Neural progenitor cell (in vitro differentiated cells): ENCODE measurements at regions not wholly inside any gene's neighbourhood (a gene's known extent, or its start where the extent isn't known, plus 50 kb on each side); places are given as distances from the start of the nearest gene placed in this dataset.

Source experiments
- DNase-seq: peaks from one replicate; pipeline ENCODE4 v3.0.0-alpha.2; 2016; ENCODE audit warnings: low spot score
- H2AFZ ChIP-seq: fragments of 200-600 bp; sonication (generic); replicated peaks from 2 replicates; pipeline ENCODE4 v1.6.1; 2016; ENCODE audit warnings: antibody characterized with exemption
- H3F3A ChIP-seq: fragments of 200-600 bp; sonication (generic); 2 replicates; pipeline ENCODE4 v1.6.1; 2016; ENCODE audit warnings: antibody characterized with exemption, low read depth
- H3K27ac ChIP-seq: fragments of 200-600 bp; sonication (generic); 2 replicates; pipeline ENCODE4 v1.5.1; 2016; ENCODE audit warnings: mild to moderate bottlenecking
- H3K27me3 ChIP-seq: fragments of 200-600 bp; sonication (generic); 2 replicates; pipeline ENCODE4 v1.6.1; 2016; ENCODE audit warnings: mild to moderate bottlenecking, moderate library complexity
- H3K36me3 ChIP-seq: fragments of 200-600 bp; sonication (generic); 2 replicates; pipeline ENCODE4 v1.5.1; 2016
- H3K4me1 ChIP-seq: fragments of 200-600 bp; sonication (generic); 2 replicates; pipeline ENCODE4 v1.6.1; 2016; ENCODE audit warnings: mixed run types
- H3K4me2 ChIP-seq: fragments of 200-600 bp; sonication (generic); 2 replicates; pipeline ENCODE4 v1.6.1; 2016
- H3K4me3 ChIP-seq: fragments of 200-600 bp; sonication (generic); 2 replicates; pipeline ENCODE4 v1.5.1; 2016
- H3K79me2 ChIP-seq: fragments of 200-600 bp; sonication (generic); 2 replicates; pipeline ENCODE4 v1.6.1; 2016; ENCODE audit warnings: low read depth
- H3K9ac ChIP-seq: fragments of 200-600 bp; sonication (generic); 2 replicates; pipeline ENCODE4 v1.6.1; 2016
- H3K9me3 ChIP-seq: fragments of 200-600 bp; sonication (generic); 2 replicates; pipeline ENCODE4 v1.5.1; 2016; ENCODE audit warnings: low read depth
- H4K20me1 ChIP-seq: fragments of 200-600 bp; sonication (generic); 2 replicates; pipeline ENCODE4 v1.6.1; 2016; ENCODE audit warnings: low read depth
- H3K27ac Mint-ChIP-seq: 3 replicates; pipeline ENCODE4 v1.8.0; 2021; ENCODE audit warnings: mixed read lengths
- H3K27me3 Mint-ChIP-seq: 2 replicates; pipeline ENCODE4 v1.8.0; 2022; ENCODE audit warnings: low read depth, mild to moderate bottlenecking, inconsistent platforms, moderate library complexity, mixed read lengths; ENCODE audit not compliant: insufficient read depth
- H3K36me3 Mint-ChIP-seq: 3 replicates; pipeline ENCODE4 v1.8.0; 2021; ENCODE audit warnings: mixed read lengths
- H3K4me1 Mint-ChIP-seq: 3 replicates; pipeline ENCODE4 v1.8.0; 2021; ENCODE audit warnings: mixed read lengths
- H3K4me3 Mint-ChIP-seq: 3 replicates; pipeline ENCODE4 v1.8.0; 2021; ENCODE audit warnings: mild to moderate bottlenecking, moderate library complexity, mixed read lengths
- H3K9me3 Mint-ChIP-seq: 3 replicates; pipeline ENCODE4 v1.8.0; 2020; ENCODE audit warnings: mixed read lengths
- EZH2 ChIP-seq: fragments of 200-600 bp; sonication (generic); IDR thresholded peaks from 2 replicates; pipeline ENCODE4 v1.6.1; 2017; ENCODE audit warnings: antibody characterized with exemption, mild to moderate bottlenecking, moderate library complexity
- EZH2phosphoT487 ChIP-seq: fragments of 200-600 bp; sonication (generic); IDR thresholded peaks from 2 replicates; pipeline ENCODE4 v1.6.1; 2017; ENCODE audit warnings: antibody characterized with exemption
- TF ChIP-seq, protein P1 (sequence below): fragments of 200-600 bp; sonication (generic); IDR thresholded peaks from 2 replicates; pipeline ENCODE4 v1.5.1; 2017; ENCODE audit warnings: antibody characterized with exemption, mild to moderate bottlenecking

DNA sequence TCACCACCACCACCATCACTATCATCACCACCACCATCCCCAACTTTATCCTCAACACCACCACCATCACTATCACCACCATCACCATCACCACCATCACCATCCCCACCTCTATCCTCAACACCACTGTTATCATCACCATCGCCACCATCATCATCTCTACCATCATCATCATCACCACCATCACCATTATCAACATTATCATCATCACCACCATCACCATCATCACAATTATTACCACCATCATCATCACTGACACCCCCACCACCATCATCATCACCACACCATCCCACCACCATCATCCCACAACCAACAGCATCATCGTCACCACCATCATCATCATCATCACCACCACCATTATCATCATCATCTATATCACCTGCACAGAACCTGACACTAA lies 188.4 kb upstream of the PWP1 start:
- H3K79me2 ChIP-seq = no peaks in the 10 kb centered on the region
- TF ChIP-seq EZH2 (no peak), EZH2phosphoT487 (no peak)
- TF ChIP-seq, protein P1, sequence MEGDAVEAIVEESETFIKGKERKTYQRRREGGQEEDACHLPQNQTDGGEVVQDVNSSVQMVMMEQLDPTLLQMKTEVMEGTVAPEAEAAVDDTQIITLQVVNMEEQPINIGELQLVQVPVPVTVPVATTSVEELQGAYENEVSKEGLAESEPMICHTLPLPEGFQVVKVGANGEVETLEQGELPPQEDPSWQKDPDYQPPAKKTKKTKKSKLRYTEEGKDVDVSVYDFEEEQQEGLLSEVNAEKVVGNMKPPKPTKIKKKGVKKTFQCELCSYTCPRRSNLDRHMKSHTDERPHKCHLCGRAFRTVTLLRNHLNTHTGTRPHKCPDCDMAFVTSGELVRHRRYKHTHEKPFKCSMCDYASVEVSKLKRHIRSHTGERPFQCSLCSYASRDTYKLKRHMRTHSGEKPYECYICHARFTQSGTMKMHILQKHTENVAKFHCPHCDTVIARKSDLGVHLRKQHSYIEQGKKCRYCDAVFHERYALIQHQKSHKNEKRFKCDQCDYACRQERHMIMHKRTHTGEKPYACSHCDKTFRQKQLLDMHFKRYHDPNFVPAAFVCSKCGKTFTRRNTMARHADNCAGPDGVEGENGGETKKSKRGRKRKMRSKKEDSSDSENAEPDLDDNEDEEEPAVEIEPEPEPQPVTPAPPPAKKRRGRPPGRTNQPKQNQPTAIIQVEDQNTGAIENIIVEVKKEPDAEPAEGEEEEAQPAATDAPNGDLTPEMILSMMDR = no peak

DNA sequence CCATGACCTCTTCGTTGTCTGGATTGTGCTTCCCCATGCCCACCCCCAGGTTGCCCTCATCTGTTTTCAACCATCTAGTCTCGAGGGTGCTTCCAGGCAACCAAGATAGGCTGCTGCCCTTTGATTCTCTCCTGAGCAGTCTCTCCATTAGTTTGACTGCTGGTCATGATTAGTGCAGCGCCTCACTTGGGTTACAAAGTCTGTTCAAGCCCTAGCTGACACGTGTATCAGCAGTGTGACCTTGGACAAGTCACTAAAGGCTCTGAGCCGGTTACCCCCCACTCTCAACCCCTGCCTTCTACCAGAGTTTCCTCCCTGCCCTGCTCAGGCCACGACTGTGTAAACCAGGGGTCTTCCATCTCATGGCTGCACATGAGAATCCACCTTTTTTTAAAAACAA lies 185.3 kb upstream of the PWP1 start:
- H3K27ac ChIP-seq = no peak overlapping the region
- H3K4me3 Mint-ChIP-seq = no peak overlapping the region
- no peaks in the 10 kb centered on the region for H3F3A ChIP-seq
- no peaks in the 10 kb centered on the region for H3K79me2 ChIP-seq
- no peak for DNase-seq
- H3K9ac ChIP-seq = no peak overlapping the region
- no peak overlapping the region for H3K4me2 ChIP-seq
- H3K36me3 ChIP-seq = no peaks in the 10 kb centered on the region
- TF ChIP-seq, protein P1 = no peak
- TF ChIP-seq EZH2 = no peak
- TF ChIP-seq EZH2phosphoT487 = no peak
- no peaks in the 10 kb centered on the region for H3K27me3 ChIP-seq
- H3K9me3 ChIP-seq = no peaks in the 10 kb centered on the region
- no peak overlapping the region for H2AFZ ChIP-seq
- no peak overlapping the region for H3K4me3 ChIP-seq
- H3K9me3 Mint-ChIP-seq = no peaks in the 10 kb centered on the region
- peaks cover 3% of the 10 kb centered on the region for H3K4me1 Mint-ChIP-seq
- H4K20me1 ChIP-seq = no peaks in the 10 kb centered on the region
- H3K27ac Mint-ChIP-seq = no peak overlapping the region
- H3K4me1 ChIP-seq = no peaks in the 10 kb centered on the region
- H3K36me3 Mint-ChIP-seq = no peaks in the 10 kb centered on the region
- H3K27me3 Mint-ChIP-seq = peaks cover 13% of the 10 kb centered on the region

More for the DNA sequence above, 188.4 kb upstream of the PWP1 start:
- no peaks in the 10 kb centered on the region for H3K36me3 Mint-ChIP-seq
- no peak overlapping the region for H2AFZ ChIP-seq
- H3F3A ChIP-seq = no peaks in the 10 kb centered on the region
- no peak overlapping the region for H3K4me3 ChIP-seq
- H3K4me2 ChIP-seq = no peak overlapping the region
- H3K36me3 ChIP-seq = no peaks in the 10 kb centered on the region
- no peaks in the 10 kb centered on the region for H3K4me1 ChIP-seq
- H3K27ac ChIP-seq = no peak overlapping the region
- no peak overlapping the region for H3K27ac Mint-ChIP-seq
- H3K27me3 Mint-ChIP-seq = peaks cover 17% of the 10 kb centered on the region
- no peaks in the 10 kb centered on the region for H3K9me3 ChIP-seq
- no peaks in the 10 kb centered on the region for H3K27me3 ChIP-seq
- no peaks in the 10 kb centered on the region for H3K9me3 Mint-ChIP-seq
- DNase-seq = no peak
- H3K9ac ChIP-seq = no peak overlapping the region
- H3K4me1 Mint-ChIP-seq = peaks cover 8% of the 10 kb centered on the region
- no peak overlapping the region for H3K4me3 Mint-ChIP-seq
- no peaks in the 10 kb centered on the region for H4K20me1 ChIP-seq

- Histone ChIP-seq H3K4me3 (no peak overlapping the region), H3K79me2 (no peaks in the 10 kb centered on the region), H4K20me1 (no peaks in the 10 kb centered on the region), H3K27ac (no peak overlapping the region), H3K9ac (no peak overlapping the region), H3K4me1 (no peaks in the 10 kb centered on the region), H3K4me2 (no peak overlapping the region), H3F3A (no peaks in the 10 kb centered on the region), H2AFZ (no peak overlapping the region), H3K36me3 (no peaks in the 10 kb centered on the region), H3K9me3 (no peaks in the 10 kb centered on the region), H3K27me3 (no peaks in the 10 kb centered on the region)
- DNase-seq = no peak
- H3K27ac Mint-ChIP-seq = no peak overlapping the region
- H3K36me3 Mint-ChIP-seq = no peaks in the 10 kb centered on the region
- H3K9me3 Mint-ChIP-seq = no peaks in the 10 kb centered on the region
- peaks cover 3% of the 10 kb centered on the region for H3K4me1 Mint-ChIP-seq
- TF ChIP-seq, protein P1 = no peak
- TF ChIP-seq EZH2 (no peak), EZH2phosphoT487 (no peak)
- H3K27me3 Mint-ChIP-seq = peaks cover 5% of the 10 kb centered on the region
- H3K4me3 Mint-ChIP-seq = no peak overlapping the region
Observed at GRCh38 chr12:107501681-107502080, 183.9 kb upstream of the PWP1 start.
